Activated CD8-positive, alpha-beta memory T cell treated with anti-CD3 and anti-CD28 coated beads for 4 hours (primary cell): ENCODE measurements at regions not wholly inside any gene's neighbourhood (a gene's known extent, or its start where the extent isn't known, plus 50 kb on each side); places are given as distances from the start of the nearest gene placed in this dataset.

Experiments used
- DNase-seq, 2 donors: peaks; one replicate each; pipeline ENCODE4 v3.0.0-alpha.2; 2020; ENCODE audit warnings: low read depth in 2 of 2

- DNase-seq, result no peak
Measured at GRCh38 chr22:48263791-48264351, 1501.4 kb downstream of the TBC1D22A start.

GRCh38 chr22:48263431-48263765 lies 1500.9 kb downstream of the TBC1D22A start:
- DNase-seq, result no peak

DNA sequence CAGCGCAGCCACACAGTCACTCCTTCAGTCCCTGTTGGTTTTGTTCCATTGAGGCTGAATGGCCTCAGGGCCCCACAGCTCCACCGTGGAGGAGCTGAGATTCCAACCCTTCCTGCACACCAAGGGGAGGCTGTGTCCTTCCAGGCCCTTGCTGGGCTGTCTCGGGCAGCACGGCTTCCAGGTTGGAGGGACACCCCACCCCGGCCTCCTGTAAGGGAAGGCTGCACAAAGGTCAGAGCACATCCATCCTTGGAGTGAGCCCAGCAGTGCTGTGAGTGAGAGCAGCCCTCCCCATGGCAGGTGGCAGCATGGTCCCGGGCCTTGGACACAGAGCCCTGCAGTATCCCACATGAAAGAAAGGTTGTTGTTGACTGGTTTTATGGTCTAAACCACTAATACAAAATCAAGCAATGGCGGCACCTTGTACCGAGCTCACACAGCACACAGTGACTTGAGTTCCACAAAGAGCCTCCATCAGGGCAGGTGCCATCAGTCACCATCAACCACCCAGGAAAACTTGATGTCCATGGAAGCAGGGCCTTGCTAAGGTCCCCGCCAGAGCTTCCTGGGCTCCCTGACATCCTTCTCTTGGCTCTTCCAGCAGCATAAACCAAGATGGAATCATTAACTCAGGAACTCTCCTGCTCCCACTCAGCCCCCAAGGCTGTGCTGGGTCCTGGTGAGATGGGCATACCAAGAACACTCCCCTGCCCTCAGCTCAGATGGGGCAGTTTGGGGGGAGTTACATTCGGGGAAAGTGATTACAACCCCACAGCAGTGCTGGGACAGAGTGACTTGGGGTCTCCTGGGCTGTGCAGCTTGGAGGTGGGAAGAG lies 1500.4 kb downstream of the TBC1D22A start:
- no peak for DNase-seq

GRCh38 chr22:48261706-48262105 lies 1499.3 kb downstream of the TBC1D22A start:
- DNase-seq, result no peak

- DNase-seq, result no peak
Measured at GRCh38 chr22:48261048-48261621, 1498.7 kb downstream of the TBC1D22A start.

DNA sequence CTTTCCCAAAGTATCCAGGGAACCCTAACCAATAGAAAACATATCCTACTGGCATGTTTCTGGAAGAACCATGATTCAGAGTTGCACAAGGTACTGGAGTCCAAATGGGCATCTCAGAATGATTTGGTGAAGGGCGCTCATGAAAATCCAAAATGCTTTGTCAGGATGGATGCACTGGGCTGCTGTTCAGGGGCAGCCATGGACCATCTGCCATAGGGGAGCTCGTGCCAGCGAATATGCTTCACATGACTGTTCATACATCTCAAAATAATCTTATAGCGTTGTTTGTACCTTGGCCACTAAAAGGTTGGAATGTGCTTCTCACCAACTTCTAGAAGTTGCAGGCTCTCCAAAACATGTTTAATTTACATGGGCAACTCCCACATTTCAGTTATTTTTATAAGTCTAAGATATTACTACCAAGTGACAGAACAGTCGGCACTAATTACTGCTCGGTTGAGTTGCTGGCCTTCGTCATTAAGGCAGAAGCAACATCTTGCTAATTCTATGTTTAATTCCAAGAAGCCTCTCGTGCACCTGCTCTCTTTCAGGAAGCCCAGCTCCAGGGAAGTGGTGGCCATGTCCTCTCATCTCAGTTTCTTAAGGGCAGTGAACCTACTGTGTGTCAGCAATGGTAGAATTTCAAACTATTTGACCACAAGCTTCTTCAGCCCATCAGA lies 1497.7 kb downstream of the TBC1D22A start:
- no peak for DNase-seq

- no peak for DNase-seq
Measured at GRCh38 chr22:48258811-48259210, 1496.4 kb downstream of the TBC1D22A start.

- no peak for DNase-seq
Measured at GRCh38 chr22:48258064-48258701, 1495.7 kb downstream of the TBC1D22A start.

GRCh38 chr22:48257685-48258055 lies 1495.2 kb downstream of the TBC1D22A start:
- no peak for DNase-seq

- DNase-seq, result no peak
Measured at GRCh38 chr22:48256776-48257684, 1494.6 kb downstream of the TBC1D22A start.

- DNase-seq, result no peak
Measured at GRCh38 chr22:48256041-48256739, 1493.7 kb downstream of the TBC1D22A start.

DNA sequence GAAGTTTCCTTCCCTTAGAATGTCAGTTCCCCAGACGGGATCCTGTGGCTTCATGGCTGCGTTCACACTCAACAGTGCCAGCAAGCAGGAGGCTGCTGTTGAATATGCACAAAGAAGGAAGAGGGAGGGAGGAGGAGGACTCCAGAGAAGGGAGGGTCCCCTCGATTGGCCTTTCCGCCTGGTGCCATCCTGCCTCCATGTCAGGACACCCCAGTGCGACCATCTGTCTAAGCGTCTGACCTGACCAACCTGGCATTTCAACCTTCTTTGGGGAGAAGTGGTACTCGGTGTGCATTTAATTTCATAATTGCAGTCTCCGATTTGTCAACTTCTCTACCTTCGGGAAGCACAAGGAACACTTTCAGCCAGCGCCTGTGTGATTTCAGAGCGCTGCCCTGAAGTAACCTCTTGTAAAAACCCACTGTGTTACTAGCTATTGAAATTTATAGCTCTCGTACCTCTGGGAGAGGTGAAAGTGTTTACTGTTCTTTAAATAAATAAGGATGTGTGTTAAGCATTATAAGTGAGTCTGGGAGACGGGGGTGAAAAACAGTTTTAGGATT lies 1491.9 kb downstream of the TBC1D22A start:
- no peak for DNase-seq

DNA sequence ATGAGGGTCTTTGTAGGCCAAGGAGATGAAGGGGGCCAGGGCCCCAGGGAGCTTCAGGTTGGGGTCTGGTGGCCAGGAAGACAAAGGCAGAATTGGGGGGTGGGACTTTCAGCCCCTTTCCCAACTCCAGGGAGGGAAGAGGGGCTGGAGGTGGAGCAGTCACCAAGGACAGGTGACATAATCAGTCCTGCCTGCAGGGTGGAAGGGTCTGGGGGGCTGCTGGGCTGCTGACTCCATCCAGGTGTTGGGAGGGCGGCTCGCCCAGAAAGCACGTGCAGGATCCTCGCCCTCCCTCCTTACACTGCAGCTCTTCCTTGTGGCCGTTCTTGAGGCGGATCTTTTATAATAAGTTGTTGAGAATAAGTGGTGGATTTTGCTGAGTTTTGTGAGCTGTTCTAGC lies 1491.1 kb downstream of the TBC1D22A start:
- DNase-seq, result no peak

DNA sequence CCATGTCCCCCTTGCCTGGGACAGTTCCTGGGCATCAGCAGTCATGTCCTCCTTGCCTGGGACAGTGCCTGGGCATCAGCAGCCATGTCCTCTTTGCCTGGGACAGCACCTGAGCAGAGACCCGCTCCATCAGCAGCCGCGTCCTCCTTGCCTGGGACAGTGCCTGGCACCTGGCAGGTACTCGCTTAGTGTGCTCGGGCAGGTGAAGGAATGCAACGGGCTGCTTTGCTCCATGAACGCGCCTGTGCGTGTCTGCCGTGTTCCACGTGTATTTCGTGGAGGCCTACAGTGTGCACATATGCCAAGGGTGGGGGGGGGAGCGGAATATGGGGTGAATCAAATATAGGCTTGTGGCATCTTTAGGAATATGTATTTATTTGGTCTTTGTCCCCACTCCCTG lies 1490.7 kb downstream of the TBC1D22A start:
- no peak for DNase-seq

GRCh38 chr22:48251629-48252028 lies 1489.2 kb downstream of the TBC1D22A start:
- DNase-seq, result no peak

- DNase-seq, result no peak
Measured at GRCh38 chr22:48250937-48251530, 1488.6 kb downstream of the TBC1D22A start.

GRCh38 chr22:48250286-48250895 lies 1487.9 kb downstream of the TBC1D22A start:
- no peak for DNase-seq

GRCh38 chr22:48249713-48250268 lies 1487.3 kb downstream of the TBC1D22A start:
- DNase-seq, result no peak

DNA sequence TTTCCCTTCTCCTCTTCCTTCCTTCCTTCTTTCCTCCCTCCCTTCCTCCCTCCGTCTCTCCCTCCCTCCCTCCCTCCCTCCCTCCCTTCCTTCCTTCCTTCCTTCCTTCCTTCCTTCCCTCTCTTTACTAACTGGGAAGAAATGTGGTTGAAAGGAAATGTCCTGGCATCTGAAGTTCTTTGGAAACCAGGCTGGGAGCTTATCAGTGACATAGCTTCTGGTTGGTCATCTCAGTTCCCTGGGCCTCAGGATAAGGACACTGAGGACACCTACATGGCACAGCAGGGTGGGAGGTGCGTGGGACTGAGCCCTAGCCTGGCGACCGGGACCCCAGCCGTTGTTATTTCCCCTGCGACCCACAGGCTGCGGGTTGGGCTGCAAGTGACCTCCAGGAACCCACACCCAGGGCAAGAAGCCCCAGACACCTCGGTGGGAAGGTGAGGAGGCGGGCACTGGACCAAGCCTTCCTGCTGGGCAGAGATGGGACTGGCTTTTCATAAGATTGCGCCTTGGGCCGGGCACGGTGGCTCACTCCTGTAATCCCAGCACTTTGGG lies 1486.5 kb downstream of the TBC1D22A start:
- DNase-seq, result no peak
